ENCODE measurements at regions not wholly inside any gene's neighbourhood (a gene's known extent, or its start where the extent isn't known, plus 50 kb on each side); places are given as distances from the start of the nearest gene placed in this dataset.

- TF ChIP-seq CTCF (IDR thresholded peaks at IDR 0.05) (no peak), POLR2A (IDR thresholded peaks at IDR 0.05) (no peak)
These were observed 350.0 kb upstream of the RUNX1 start for GRCh38 chr21:35399002-35399530.

Data from heart left ventricle (tissue), 13 donors.